Right cardiac atrium (tissue), 5 donors: ENCODE measurements at regions not wholly inside any gene's neighbourhood (a gene's known extent, or its start where the extent isn't known, plus 50 kb on each side); places are given as distances from the start of the nearest gene placed in this dataset.

Experiments
- ATAC-seq, 2 donors: fragments of 200-7000 bp; cut with Tn5 transposase; one replicate each; pipeline versions ENCODE4 v1.8.0 to v1.9.1; 2020; ENCODE audit warnings: moderate library complexity in 2 of 2, mild to moderate bottlenecking in 1 of 2
- DNase-seq, 3 donors: peaks; one replicate each; pipeline ENCODE4 v3.0.0-alpha.2; 2020
- H3K27ac ChIP-seq: one replicate; pipeline ENCODE4 v1.5.1; 2013; ENCODE audit warnings: mild to moderate bottlenecking, low read length, control low read depth, moderate library complexity
- H3K27me3 ChIP-seq: one replicate; pipeline ENCODE4 v1.6.1; 2013; ENCODE audit not compliant: control insufficient read depth, insufficient read depth
- H3K4me1 ChIP-seq: one replicate; pipeline ENCODE4 v1.6.1; 2013; ENCODE audit warnings: low read length; ENCODE audit not compliant: control insufficient read depth, insufficient read depth
- H3K4me3 ChIP-seq: one replicate; pipeline ENCODE4 v1.5.1; 2013; ENCODE audit warnings: low read length, control low read depth
- H3K9me3 ChIP-seq: one replicate; pipeline ENCODE4 v1.6.1; 2013; ENCODE audit warnings: low read length; ENCODE audit not compliant: control insufficient read depth
- WGBS: extraction: QIAGEN DNeasy Blood & Tissue Kit; methylation state at CpG from one replicate; pipeline ENCODE4 v1.1.7; 2013; 5-methylcytosine and 5-hydroxymethylcytosine counted together
- intact Hi-C, 4 donors: fragments of 100-400 bp; cut with DNase I; formaldehyde crosslinking; loops; one replicate each; pipeline versions ENCODE4 v1.11.0 to v1.14.0; 2022 to 2023
- donor health status: healthy with polysubstance abuse.
- donor health status: DM: no; HTN: yes; CAD: no.
- donor health status: DM: no; HTN: no; CAD: no.
- donor health status: DM: no; HTN: yes; CAD: no; lungs with severe emphysema.
- donor health status: DM: yes; HTN: yes; CAD: no.

DNA sequence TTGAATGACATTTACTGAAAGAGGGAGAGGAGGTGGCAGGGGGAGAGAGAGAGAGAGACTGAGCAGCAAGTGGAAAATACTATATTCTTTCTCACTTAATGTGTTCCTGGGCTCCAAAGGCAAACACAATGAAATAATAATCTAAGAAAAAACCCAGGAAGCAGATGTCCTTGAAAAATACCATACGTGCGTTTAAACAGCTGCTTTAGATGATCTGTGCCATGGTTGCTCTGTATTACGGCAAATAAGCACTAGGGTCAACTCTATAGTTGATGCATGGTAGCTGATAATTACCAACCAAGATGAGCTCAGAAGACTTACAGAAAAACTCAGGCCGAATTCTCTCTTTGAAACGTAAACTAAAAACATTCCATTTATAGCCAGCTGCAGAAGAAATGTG lies 410.3 kb upstream of the TBL1XR1 start:
- no peak for DNase-seq
- H3K4me1 ChIP-seq, result peaks cover 5% of the 10 kb centered on the region
- ATAC-seq, result no peak
- H3K4me3 ChIP-seq, result no peak overlapping the region
- H3K27me3 ChIP-seq, result no peaks in the 10 kb centered on the region
- 64% methylated on average over 5 of the region's 5 CpGs for WGBS
- H3K27ac ChIP-seq, result no peak overlapping the region
- intact Hi-C loops, result no loop called here
- H3K9me3 ChIP-seq, result no peaks in the 10 kb centered on the region

DNA sequence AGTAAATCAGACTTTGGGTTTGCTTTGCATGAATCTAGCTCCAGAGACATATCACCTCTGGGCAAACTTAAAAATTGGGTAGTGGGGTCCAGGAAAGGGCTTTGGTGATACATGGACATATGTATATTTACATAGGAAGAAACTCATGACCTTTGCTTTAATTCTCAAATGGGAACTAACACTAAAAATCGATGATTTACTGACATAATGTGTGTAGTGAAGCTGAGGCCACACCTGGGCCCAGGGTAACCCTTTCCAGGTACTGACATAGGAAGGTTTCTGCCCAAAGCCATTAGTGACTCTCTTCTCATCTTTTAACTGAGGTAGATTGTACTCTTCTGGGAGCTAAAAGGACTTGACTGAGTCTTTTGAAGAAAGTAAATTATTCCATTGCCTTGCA lies 411.2 kb upstream of the TBL1XR1 start:
- Histone ChIP-seq H3K9me3 (no peaks in the 10 kb centered on the region), H3K4me1 (no peaks in the 10 kb centered on the region), H3K27ac (no peak overlapping the region), H3K4me3 (no peak overlapping the region), H3K27me3 (no peaks in the 10 kb centered on the region)
- ATAC-seq, result no peak
- WGBS, result 88% methylated on average over 1 of the region's 1 CpG
- intact Hi-C loops, result no loop called here
- no peak for DNase-seq

DNA sequence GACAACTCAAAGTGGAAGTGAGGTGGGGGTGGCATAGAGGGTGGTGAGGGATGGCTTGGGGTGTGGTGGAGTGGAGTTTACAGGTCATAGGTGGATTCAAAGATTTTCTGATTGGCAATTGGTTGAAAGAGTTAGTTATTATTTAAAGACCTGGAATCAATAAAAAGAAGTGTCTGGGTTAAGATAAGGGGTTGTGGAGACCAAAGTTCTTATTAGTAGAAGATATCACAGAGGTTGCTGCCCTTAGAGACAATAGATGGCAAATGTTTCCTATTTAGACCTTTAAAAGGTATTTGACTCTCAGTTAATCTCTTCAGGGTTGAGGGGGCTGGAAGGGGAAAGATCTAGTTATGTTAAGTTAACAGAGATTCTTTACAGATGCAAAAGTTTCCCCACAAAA lies 412.3 kb upstream of the TBL1XR1 start:
- Histone ChIP-seq H3K4me3 (no peak overlapping the region), H3K4me1 (no peaks in the 10 kb centered on the region), H3K9me3 (no peaks in the 10 kb centered on the region), H3K27me3 (no peaks in the 10 kb centered on the region), H3K27ac (no peak overlapping the region)
- ATAC-seq, result no peak
- intact Hi-C loops, result no loop called here
- no peak for DNase-seq

DNA sequence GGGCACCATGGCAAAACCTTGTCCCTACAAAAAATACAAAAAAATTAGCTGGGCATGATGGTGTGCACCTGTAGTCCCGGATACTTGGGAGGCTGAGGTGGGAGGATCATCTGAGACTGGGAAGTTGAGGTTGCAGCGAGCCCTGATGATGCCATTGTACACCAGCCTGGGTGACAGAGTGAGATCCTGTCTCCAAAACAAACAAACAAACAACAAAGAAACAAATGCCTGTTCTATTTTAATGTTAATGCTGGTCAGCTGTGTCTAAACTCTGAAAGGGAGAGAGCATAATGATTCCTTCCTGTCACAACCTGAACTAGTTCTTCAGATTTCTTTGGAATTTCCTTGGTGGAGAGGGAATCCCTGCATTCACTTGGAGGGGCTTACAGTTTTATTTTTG lies 413.0 kb upstream of the TBL1XR1 start:
- ATAC-seq (no peak), DNase-seq (no peak)
- no peaks in the 10 kb centered on the region for H3K27me3 ChIP-seq
- H3K27ac ChIP-seq, result no peak overlapping the region
- H3K4me1 ChIP-seq, result peaks cover 2% of the 10 kb centered on the region
- no peak overlapping the region for H3K4me3 ChIP-seq
- H3K9me3 ChIP-seq, result no peaks in the 10 kb centered on the region
- WGBS, result 66% methylated on average over 2 of the region's 2 CpGs
- intact Hi-C loops, result no loop called here

DNA sequence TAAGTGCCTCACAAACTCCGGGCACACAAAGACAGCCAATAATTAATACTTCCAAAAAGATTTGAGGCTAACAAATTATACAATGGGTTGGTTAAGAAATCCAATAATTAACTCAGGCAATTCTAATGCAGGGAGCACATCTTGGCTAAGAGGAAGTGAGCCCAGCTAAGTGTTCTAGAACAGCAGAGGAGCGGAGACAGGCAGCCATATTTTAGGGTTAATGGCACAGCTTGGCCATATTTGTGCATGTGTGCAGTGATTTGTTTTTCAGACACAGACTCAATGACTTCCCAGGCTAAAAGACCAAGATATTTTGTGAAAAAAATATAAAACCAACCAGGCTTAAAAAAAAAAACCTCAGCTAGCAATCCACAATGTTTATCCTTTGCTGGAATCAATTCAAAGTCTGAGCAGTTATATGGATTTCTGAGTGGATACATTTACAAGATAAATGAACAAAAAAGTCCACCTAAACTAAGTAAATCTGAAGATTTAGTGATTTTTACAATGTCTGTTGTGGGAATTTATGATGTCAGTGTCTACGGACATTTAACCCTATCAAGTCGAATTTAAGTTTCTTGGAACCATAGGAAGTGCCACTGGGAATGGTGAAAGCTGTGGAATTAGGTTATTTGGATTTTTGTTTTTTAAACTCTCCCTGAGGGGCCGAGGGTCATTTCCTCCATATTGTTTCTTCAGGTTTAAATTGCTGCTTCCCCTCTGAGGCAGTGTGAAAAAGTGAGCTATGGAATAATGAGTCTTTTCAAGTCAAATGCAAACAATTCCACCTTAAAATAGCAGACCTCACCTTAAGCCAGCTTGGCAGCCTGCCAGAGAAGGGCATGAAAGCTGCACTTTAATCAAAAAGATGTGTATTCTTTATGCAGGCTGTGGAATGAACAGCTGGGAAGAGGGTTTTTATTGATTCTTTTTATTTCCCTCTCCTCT lies 413.7 kb upstream of the TBL1XR1 start:
- DNase-seq, result peak in 2 of 3 donors; percentile 39 to 54
- WGBS, result 72% methylated on average over 5 of the region's 5 CpGs
- Histone ChIP-seq H3K9me3 (no peaks in the 10 kb centered on the region), H3K4me3 (no peak overlapping the region), H3K27me3 (no peaks in the 10 kb centered on the region), H3K4me1 (peaks cover 2% of the 10 kb centered on the region), H3K27ac (no peak overlapping the region)
- ATAC-seq, result no peak
- intact Hi-C loops, result no loop called here

DNA sequence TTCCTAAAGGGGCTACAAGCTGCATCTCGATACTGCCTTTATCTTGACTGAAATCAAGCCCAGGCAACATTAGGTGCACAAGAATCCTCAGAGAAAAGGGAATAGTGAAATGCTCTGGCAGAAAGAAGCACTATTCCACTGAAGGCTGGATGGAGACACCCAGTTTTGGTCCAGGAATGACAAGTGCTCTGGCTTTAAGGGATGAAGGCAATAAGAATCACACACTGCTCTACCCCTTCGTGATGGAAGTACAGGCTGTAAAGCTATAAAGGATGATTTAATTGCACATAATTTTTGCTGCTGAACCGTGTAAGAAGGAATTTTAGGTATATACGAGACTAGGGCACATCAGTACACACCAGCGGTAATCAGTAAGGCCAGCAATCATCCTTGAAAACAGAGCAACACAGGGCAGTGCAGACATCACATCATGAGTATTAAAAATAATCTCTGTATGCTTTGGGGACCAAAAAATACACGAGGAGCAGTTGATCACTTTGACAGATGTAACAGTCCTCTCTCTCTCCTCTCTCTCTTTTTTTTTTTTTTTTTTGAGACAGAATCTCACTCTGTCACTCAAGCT lies 414.6 kb upstream of the TBL1XR1 start:
- Histone ChIP-seq H3K9me3 (no peaks in the 10 kb centered on the region), H3K27ac (no peak overlapping the region), H3K4me1 (peaks cover 2% of the 10 kb centered on the region), H3K27me3 (no peaks in the 10 kb centered on the region), H3K4me3 (no peak overlapping the region)
- 64% methylated on average over 6 of the region's 6 CpGs for WGBS
- intact Hi-C loops, result no loop called here
- DNase-seq (no peak), ATAC-seq (no peak)

DNA sequence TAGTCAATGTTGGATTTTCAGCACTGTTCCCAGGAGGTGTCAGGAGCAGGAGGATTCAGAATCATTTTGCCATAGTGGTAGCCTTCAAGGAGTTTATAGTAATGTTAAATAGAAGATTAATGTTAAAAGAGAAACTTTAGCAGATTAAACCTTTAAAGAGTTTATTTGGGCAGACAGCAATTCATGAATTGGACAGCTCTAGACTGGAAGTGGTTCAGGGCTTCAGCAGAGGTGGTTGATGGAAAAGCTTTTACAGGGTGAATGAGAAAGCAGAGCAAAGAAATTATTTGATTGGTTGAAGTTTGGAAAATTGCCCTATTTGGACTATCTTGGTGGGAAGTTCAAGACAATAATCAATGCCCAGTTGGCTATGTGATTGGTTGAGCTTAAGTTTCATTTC lies 416.6 kb upstream of the TBL1XR1 start:
- ATAC-seq (no peak), DNase-seq (no peak)
- H3K27me3 ChIP-seq, result no peaks in the 10 kb centered on the region
- no peaks in the 10 kb centered on the region for H3K9me3 ChIP-seq
- H3K4me1 ChIP-seq, result peaks cover 2% of the 10 kb centered on the region
- H3K27ac ChIP-seq, result no peak overlapping the region
- intact Hi-C loops, result no loop called here
- no peak overlapping the region for H3K4me3 ChIP-seq

DNA sequence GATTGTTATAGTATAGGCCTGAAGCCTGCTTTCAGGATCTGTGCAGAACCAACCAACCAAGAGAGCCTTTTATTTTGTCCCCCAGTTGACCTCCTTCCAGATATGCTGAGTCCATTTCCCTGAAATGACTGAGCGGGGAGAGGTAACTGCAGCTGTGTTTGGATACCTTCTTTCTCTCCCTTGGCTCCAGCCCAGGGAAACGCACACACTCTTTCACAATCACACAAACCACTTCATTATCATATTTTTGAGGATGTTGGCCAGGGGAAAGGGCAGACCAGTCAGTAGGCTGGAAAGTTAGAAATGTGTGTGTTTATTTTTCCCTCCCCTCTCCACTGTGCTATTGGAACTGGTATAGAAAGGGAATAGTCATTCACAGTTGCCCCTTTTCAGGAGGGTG lies 417.7 kb upstream of the TBL1XR1 start:
- H3K4me3 ChIP-seq, result no peak overlapping the region
- H3K27me3 ChIP-seq, result no peaks in the 10 kb centered on the region
- peaks cover 2% of the 10 kb centered on the region for H3K4me1 ChIP-seq
- H3K9me3 ChIP-seq, result no peaks in the 10 kb centered on the region
- intact Hi-C loops, result no loop called here
- WGBS, result 16% methylated on average over 2 of the region's 2 CpGs
- no peak overlapping the region for H3K27ac ChIP-seq
- peak; percentile 91 to 93 for ATAC-seq
- peak; percentile 80 to 89 (median 88) for DNase-seq

DNA sequence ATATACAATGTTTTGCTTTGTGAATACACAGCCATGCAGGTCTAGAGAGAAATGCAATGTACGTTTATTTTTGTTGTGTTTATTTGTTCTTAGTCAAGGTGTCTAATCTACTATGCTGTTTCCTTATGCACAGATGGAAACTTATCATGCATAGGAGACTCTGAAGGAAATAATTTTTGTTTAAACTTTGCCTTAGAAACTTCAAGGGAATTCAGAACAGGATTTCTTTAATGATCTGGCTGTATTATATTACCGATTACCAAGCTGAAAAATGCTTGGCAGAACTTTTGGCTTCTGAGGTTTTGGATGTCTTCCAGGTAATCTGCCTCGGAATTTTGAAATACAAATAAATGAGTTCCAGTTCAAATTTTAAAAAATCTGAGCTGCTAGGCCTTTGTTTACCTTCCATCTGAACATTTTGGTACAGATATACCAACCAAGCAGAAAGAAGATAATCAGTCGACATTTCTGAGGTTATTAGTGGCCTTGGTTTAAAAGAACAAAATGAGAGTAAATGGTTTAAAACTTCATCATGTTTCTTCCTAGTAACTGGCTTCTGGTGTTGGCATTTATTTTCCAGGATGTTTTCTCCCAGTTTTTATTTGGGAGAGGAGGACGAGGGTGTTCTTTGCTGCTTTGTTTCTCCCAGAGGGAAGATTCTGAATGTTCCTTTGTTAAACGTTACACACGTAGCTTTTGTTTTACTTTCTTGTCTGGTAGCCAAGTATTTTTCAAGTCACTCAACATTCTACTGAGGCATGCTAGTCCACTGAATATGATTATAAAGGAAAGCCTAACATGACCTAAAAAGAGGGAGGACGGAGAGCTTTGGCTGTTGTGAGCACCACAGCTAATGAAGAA lies 421.8 kb upstream of the TBL1XR1 start:
- H3K27me3 ChIP-seq, result no peaks in the 10 kb centered on the region
- WGBS, result 20% methylated on average over 8 of the region's 8 CpGs
- ATAC-seq (peak; percentile 9 to 29), DNase-seq (no peak)
- intact Hi-C loops, result no loop called here
- no peak overlapping the region for H3K4me3 ChIP-seq
- H3K27ac ChIP-seq, result peak overlapping the region; percentile 43
- peaks cover 5% of the 10 kb centered on the region for H3K4me1 ChIP-seq
- no peaks in the 10 kb centered on the region for H3K9me3 ChIP-seq

DNA sequence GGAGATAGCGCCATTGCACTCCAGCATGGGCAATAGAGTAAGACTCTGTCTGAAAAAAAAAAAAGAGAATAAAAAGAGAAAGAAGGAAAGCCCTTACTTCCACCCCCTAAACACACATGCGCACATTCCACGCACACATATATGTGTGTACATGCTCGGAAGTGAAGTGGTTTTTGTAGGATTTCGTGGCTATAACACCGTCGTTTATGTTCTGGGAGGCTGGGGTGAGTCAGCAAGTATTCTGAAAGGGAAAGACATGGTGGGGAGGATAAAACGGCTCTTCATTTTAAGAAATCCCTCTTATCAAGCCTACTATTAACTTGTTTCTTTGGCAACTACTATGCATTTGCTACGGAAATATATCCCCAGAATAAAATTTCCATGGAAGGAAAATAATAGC lies 422.8 kb upstream of the TBL1XR1 start:
- H3K9me3 ChIP-seq, result no peaks in the 10 kb centered on the region
- intact Hi-C loops, result no loop called here
- no peaks in the 10 kb centered on the region for H3K27me3 ChIP-seq
- 89% methylated on average over 9 of the region's 9 CpGs for whole genome bisulfite sequencing
- H3K4me3 ChIP-seq, result no peak overlapping the region
- ATAC-seq, result no peak
- H3K27ac ChIP-seq, result no peak overlapping the region
- H3K4me1 ChIP-seq, result peaks cover 3% of the 10 kb centered on the region
- DNase-seq, result no peak

DNA sequence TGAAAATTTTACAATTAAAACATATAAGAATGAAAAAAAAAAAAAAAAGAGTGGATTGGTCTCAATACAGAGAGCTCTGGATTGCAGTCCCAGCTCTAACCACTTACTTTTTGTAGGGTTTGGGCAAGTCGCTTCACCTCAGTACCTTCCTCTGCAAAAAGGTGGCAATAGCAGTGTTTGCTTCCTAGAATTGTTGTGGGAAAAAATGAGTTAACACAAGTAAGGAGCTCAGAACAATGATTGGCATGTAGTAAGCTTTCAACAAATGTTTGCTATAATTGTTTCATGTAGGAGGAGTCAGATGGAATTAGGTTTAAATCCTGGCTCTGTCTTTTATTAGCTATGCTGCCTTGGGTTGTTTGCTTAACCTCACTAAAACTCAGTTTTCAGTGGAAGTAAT lies 425.2 kb upstream of the TBL1XR1 start:
- no peak for ATAC-seq
- Histone ChIP-seq H3K4me3 (no peak overlapping the region), H3K27me3 (no peaks in the 10 kb centered on the region), H3K9me3 (no peaks in the 10 kb centered on the region), H3K4me1 (peaks cover 3% of the 10 kb centered on the region), H3K27ac (no peak overlapping the region)
- 82% methylated on average over 1 of the region's 1 CpG for WGBS
- intact Hi-C loops, result no loop called here
- no peak for DNase-seq
